ENCODE measurements at regions not wholly inside any gene's neighbourhood (a gene's known extent, or its start where the extent isn't known, plus 50 kb on each side); places are given as distances from the start of the nearest gene placed in this dataset.

DNA sequence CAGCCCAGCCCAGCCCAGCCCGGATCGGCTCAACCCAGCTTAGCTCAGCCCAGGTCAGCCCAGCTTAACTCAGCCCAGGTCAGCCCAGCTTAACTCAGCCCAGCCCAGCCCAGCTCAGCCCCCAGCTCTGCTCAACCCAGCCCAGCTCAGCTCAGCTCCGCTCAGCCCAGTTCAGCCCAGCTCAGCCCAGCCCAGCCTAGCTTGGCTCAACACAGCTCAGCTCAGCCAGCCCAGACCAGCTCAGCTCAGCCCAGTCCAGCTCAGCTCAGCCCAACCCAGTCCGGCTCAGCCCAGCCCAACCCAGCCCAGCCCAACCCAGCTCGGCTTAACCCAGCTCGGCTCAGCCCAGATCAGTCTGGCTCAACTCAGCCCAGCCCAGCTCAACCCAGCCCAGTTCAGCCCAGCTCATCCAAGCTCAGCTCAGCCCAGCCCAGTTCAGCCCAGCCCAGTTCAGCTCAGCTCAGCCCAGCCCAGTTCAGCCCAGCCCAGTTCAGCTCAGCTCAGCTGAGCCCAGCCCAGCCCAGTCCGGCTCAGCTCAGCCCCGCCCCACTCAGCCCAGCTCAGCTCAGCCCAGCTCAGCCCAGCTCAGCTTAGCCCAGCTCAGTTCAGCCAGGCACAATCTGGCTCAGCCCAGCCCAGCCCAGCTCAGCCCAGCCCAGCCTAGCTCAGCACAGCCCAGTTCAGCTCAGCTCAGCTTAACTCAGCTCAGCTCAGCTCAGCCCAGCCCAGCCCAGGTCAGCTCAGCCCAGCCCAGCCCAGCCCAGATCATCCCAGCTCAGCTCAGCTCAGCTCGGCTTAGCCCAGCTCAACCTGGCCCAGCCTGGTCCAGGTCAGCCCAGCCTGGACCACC lies 331.7 kb downstream of the TMEM121 start:
- TF ChIP-seq, protein P1, sequence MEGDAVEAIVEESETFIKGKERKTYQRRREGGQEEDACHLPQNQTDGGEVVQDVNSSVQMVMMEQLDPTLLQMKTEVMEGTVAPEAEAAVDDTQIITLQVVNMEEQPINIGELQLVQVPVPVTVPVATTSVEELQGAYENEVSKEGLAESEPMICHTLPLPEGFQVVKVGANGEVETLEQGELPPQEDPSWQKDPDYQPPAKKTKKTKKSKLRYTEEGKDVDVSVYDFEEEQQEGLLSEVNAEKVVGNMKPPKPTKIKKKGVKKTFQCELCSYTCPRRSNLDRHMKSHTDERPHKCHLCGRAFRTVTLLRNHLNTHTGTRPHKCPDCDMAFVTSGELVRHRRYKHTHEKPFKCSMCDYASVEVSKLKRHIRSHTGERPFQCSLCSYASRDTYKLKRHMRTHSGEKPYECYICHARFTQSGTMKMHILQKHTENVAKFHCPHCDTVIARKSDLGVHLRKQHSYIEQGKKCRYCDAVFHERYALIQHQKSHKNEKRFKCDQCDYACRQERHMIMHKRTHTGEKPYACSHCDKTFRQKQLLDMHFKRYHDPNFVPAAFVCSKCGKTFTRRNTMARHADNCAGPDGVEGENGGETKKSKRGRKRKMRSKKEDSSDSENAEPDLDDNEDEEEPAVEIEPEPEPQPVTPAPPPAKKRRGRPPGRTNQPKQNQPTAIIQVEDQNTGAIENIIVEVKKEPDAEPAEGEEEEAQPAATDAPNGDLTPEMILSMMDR (IDR thresholded peaks at IDR 0.05), result no peak
- no peak for TF ChIP-seq POLR2A (IDR thresholded peaks at IDR 0.05)

Data from heart left ventricle (tissue), 13 donors.